A549 (cell line): ENCODE measurements at regions not wholly inside any gene's neighbourhood (a gene's known extent, or its start where the extent isn't known, plus 50 kb on each side); places are given as distances from the start of the nearest gene placed in this dataset.

Source experiments
- CBX8 ChIP-seq: fragments of 200-600 bp; sonication (generic); IDR thresholded peaks from 2 replicates; pipeline ENCODE4 v1.6.1; 2016
- CEBPB ChIP-seq, 2 experiments: fragments of >200 bp in 1 of 2; sonication (Bioruptor Twin) in 1 of 2; formaldehyde crosslinking in 1 of 2; IDR thresholded peaks; 2 replicates each; pipeline ENCODE4 v1.6.1; 2012 to 2016
- CHD2 ChIP-seq: fragments of 150-350 bp; IDR thresholded peaks from 2 replicates; pipeline ENCODE4 v1.6.1; 2014; ENCODE audit warnings: low read length; ENCODE audit not compliant: partially characterized antibody
- CTCF ChIP-seq: fragments of >200 bp; sonication (Bioruptor Twin); formaldehyde crosslinking; IDR thresholded peaks from 3 replicates; pipeline ENCODE4 v1.5.1; 2016
- ELK1 ChIP-seq: fragments of 150-350 bp; IDR thresholded peaks from 2 replicates; pipeline ENCODE4 v1.6.1; 2014; ENCODE audit warnings: low read depth, mild to moderate bottlenecking, low read length
- HMGXB4 ChIP-seq: fragments of 250-450 bp; sonication (Bioruptor Pico); IDR thresholded peaks from 2 replicates; pipeline ENCODE4 v1.5.0; 2021; ENCODE audit warnings: mild to moderate bottlenecking, moderate library complexity, borderline replicate concordance
- JUN ChIP-seq, 2 experiments: fragments of >200 bp; sonication (Bioruptor Twin); formaldehyde crosslinking; IDR thresholded peaks; 2 replicates in 1 of 2; 3 replicates in 1 of 2; pipeline ENCODE4 v1.6.1; 2016 to 2017
- POLR2A ChIP-seq: IDR thresholded peaks from 2 replicates; pipeline ENCODE4 v1.6.1; 2012; ENCODE audit warnings: mild to moderate bottlenecking, low read length
- RAD21 ChIP-seq, 2 experiments: fragments of >200 bp in 1 of 2; sonication (Bioruptor Twin) in 1 of 2; formaldehyde crosslinking in 1 of 2; IDR thresholded peaks in 1 of 2; conservative IDR thresholded peaks in 1 of 2; 2 replicates in 1 of 2; 3 replicates in 1 of 2; pipeline ENCODE4 v1.6.1; 2012 to 2018; ENCODE audit warnings: inconsistent platforms in 1 of 2
- REST ChIP-seq: fragments of 200-600 bp; sonication (generic); IDR thresholded peaks from 2 replicates; pipeline ENCODE4 v1.6.1; 2016; ENCODE audit warnings: antibody characterized with exemption, mild to moderate bottlenecking, moderate library complexity

GRCh38 chr11:13874597-13874996 lies 87.9 kb upstream of the SPON1 start:
- TF ChIP-seq JUN (IDR thresholded peaks at IDR 0.05) (no peak), ELK1 (no peak), CHD2 (no peak), RAD21 (conservative IDR thresholded peaks at IDR 0.05 in 1 of 2, IDR thresholded peaks at IDR 0.05 in 1 of 2) (no peak), CTCF (no peak), CEBPB (IDR thresholded peaks at IDR 0.05) (no peak), HMGXB4 (CRISPR knock-in tag) (no peak), CBX8 (no peak), POLR2A (no peak), REST (no peak)
